GM21390 (cell line): ENCODE measurements at regions not wholly inside any gene's neighbourhood (a gene's known extent, or its start where the extent isn't known, plus 50 kb on each side); places are given as distances from the start of the nearest gene placed in this dataset.

Experiments
- ATAC-seq: cut with Tn5 transposase; IDR thresholded peaks from one replicate; pipeline ENCODE4 v1.9.1; 2021; ENCODE audit not compliant: unreplicated experiment

- no peak for ATAC-seq
Measured at GRCh38 chr2:217691920-217692666, 310.7 kb downstream of the TNS1 start.

GRCh38 chr2:217691516-217691915 lies 311.3 kb downstream of the TNS1 start:
- ATAC-seq: no peak

- ATAC-seq: no peak
Measured at GRCh38 chr2:217689053-217689452, 313.7 kb downstream of the TNS1 start.

DNA sequence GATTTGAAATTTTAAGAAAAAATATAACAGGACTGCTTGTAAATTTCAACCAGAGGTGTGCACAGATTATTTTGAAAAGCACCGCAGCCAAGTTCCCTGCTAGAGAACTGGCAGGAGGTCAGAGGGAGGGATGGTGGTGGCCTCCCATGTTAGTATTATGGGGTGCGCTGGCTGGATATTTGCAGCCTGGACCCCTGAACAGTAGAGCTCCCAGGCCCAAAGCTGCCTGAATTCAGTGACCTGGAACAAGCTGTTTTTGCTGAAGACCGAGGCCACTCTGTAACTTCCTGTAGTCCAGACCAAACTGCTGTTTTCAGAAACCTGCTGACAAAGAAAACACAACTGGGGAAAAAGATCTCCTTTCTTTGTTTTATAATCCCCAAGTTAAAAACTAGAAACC lies 314.3 kb downstream of the TNS1 start:
- no peak for ATAC-seq

GRCh38 chr2:217687771-217688170 lies 315.0 kb downstream of the TNS1 start:
- no peak for ATAC-seq

GRCh38 chr2:217685255-217685605 lies 317.6 kb downstream of the TNS1 start:
- ATAC-seq: no peak

- no peak for ATAC-seq
Measured at GRCh38 chr2:217684431-217685254, 318.2 kb downstream of the TNS1 start.

DNA sequence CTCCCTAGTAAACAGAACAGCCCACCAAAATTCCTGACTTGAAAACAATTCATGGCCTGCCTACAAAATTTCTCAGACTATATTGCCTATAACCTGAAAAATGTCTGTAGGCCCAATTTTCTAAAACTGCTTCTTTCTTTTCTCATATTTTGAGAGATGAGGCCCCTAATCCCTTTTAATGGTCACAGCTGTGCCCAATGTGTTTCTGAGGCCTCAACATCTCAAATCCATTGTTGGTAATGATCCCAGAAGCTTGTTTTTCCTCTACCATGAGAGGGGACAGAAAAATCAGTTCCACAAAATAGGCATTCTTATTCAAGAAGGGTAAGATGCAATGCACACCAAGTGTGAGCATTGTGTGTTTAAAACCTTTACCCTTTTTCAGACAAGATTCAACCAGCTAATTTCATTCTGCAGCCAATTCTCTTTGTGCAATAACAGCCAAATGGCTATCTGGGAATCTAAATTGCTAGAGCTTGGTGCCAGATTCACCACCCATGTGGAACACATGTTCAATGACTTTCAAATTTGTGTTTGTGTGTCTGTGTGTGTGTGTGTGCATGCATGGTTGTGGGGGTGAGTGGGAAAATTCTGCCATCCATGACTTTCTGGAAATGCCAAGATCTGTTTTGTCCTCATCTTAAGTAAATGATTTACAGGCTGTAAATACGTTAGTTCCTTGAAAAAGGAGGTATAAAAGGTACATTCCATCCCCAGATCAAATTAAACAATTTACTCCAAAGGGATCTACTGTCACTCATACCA lies 319.5 kb downstream of the TNS1 start:
- no peak for ATAC-seq

GRCh38 chr2:217681791-217682190 lies 321.0 kb downstream of the TNS1 start:
- no peak for ATAC-seq

DNA sequence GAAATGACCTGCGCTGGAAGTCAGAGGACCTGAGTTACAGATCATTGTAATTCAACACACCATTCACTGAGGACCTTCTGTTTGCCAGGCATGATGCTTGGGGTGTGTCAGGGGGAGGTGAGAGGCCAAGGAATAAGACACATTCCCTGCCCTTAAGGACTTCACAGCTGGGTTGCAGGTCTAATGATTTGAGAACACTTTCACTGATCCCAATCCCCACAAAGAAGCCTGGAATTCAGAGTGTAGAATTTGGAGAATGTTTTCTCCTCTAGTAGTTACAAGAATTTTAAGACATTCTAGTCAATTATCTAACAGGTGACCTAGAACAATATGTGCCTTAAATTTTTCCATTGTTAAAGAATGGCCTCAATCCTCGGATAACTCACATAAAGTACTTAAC lies 322.4 kb downstream of the TNS1 start:
- no peak for ATAC-seq

DNA sequence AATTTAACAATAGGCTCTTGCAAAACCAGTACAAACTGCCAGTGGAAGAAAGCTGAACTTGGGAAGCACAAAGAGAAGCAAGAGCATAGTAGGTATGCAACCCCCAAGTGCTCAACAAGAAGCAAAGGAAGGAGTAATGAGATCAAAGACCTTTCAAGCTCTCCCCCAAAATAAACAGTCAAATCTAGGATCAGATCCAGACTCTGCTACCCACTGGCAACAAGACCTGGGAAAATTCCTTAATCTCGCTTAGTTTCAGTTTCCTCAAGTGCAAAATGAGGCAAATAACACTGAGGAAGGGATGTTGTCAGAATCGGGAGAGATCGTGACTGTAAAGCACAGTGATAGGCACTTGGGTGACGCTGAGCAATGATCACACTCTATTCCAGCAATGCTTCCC lies 329.2 kb downstream of the TNS1 start:
- no peak for ATAC-seq

- ATAC-seq: no peak
Measured at GRCh38 chr2:217672472-217672871, 330.3 kb downstream of the TNS1 start.

DNA sequence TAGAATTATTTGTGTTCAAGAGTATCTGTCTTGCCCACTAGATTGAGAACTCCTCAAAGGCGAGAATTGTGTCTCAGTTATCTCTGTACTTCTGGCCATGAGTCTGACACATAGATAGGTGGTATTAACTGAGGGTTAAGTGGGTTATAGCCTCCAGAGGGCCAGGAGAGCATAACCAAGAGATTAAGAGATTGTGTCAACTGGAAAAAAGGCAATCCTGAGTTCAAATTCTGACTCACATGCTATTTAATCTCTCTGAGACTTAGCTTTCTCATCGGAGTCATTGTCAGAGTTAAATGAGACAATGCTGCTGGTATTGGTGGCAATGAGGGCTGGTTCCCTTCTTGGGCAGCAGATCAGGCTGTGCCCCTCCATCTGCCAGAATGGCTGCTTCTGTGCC lies 330.9 kb downstream of the TNS1 start:
- ATAC-seq: no peak

- ATAC-seq: no peak
Measured at GRCh38 chr2:217671075-217671474, 331.7 kb downstream of the TNS1 start.

GRCh38 chr2:217669831-217670230 lies 333.0 kb downstream of the TNS1 start:
- no peak for ATAC-seq

GRCh38 chr2:217667512-217667911 lies 335.3 kb downstream of the TNS1 start:
- no peak for ATAC-seq

DNA sequence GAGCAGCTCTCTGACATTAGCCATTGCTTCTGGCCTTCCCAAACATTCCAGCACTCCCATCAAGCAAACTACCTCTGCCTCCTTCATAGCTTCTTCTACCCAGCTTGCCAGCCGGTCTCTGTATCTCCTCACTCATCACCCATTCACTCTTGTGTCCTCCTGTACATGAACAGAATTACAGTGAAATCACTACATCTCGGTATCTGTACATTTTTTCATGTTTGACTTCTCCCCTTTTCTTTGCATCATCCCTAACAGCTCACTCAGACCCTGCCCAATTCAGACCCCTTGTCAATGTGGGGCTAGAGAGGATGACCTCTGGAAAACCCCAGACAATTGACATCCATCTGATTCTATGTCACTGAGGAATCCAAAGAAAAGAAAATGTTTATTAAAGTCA lies 335.8 kb downstream of the TNS1 start:
- no peak for ATAC-seq

DNA sequence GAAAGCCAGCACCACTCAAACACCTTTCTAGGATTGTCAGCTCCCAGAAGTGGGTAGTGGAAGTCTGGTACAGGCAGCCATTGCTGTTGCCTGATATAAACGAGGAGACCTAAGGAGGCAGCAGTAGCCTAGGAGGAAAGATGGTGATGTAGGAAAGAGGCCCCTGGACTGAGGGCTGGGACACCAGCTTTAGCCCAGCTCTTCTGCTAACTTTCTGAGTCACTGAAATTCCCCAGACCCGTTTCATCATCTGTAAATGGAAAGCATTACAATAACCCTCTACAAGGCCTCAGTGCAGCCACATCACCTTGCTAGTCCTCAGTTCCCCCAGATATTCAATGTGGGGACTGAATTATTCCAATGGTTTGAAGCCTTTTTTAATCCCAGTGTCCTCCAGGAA lies 336.5 kb downstream of the TNS1 start:
- no peak for ATAC-seq

- ATAC-seq: no peak
Measured at GRCh38 chr2:217664761-217665160, 338.0 kb downstream of the TNS1 start.

- ATAC-seq: no peak
Measured at GRCh38 chr2:217662984-217663602, 339.7 kb downstream of the TNS1 start.

DNA sequence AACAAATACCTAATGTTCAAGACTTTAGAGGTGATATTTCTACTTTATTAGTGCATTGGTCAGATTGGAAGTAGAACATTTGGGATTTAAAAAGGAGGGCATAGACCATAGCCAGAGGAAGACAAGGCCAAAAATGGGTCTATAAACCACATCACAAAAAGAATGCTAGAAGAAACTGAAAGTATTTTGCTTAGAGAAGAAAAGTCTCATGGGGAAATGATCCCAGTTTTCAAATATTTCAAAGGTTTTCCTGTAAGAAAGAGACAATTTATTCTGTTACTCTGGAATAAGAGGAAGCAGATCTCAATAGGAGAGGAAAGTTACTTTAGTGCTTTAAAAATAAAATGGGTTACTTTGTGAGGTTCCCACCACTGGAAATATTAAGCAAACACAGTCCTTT lies 341.4 kb downstream of the TNS1 start:
- no peak for ATAC-seq
